Islet of Langerhans (tissue), 1 donor: ENCODE measurements at regions not wholly inside any gene's neighbourhood (a gene's known extent, or its start where the extent isn't known, plus 50 kb on each side); places are given as distances from the start of the nearest gene placed in this dataset.

Source experiments
- FAIRE-seq: peaks from one replicate; lab custom pipeline; 2011; peaks lifted over from hg19 to GRCh38; lab: Jason Lieb, UNC

DNA sequence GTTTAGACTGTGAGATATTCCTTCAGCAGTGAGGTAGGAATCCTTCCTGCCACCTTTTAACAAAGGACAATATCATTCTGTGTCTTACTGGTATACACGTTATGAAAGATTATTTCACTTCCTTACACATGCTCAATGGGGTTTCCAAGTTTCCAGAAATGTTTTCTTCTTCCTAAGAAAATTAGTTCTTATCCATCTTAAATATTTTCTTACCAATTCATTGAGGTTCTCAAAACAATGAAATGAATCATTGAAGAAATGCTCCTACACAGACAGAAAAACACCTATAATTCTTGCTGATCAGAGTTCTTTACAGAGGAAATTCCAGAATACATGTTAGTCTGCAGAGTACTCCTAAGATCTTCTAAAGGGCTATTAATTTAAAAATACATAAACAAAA is 51.4 kb upstream of the SEC61G start:
- no peak for FAIRE-seq

DNA sequence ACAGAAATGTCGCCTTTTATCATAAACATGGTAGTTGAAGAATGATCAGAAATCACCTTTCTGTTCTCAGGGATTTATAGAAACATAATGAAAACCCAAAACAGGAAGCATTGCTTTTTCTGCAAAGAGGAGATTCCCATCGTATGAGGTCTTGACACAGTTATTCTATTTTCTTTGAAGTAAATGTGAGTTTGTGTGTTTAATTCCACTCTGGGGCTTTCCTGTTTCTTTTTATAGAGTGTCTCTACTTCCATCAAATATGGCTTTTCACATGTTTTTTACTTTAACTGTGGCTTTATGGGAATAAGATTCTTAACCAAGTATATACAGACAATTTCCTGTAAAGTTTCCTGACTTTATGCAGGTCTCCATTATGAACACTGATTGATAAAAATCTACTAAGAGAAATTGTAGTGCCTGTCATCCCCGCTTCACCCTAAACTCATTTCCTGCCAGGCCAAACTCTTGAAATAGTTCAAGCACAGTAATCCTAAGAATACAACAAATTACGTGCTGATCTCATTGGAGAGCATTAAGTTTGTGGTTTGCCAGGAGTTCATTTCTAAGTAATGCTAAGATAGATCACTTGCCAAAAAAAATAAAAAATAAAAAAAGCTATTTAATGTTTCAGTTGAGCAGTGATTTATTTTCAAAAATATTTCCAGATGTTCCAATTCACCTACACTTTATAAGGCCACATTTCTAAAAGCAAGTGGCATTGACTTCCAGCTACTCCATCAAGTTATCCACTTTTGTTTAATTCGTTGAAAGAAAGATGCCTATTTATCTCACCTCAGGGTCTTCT is 52.2 kb upstream of the SEC61G start:
- FAIRE-seq: no peak

DNA sequence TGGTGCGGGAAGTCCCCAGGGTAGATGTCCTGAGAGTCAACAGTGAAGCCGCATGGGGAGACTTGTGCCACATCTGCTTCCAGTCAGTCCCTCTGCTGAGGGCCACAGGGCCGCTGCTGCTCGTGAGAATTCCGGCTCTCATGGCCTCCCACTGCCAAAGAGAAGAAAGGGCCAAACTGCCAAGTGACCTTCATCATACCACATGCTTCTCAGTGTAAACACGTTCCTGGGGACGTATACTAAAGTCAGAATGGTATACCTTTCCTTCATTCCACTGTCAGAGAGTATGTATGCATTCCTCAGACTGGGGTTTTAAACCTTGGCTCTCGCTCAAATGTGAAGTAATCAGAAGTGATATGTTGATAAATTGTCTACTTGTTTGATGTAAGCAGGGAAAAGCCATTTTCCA is 52.8 kb upstream of the SEC61G start:
- FAIRE-seq: no peak

GRCh38 chr7:54812756-54813322 is 53.8 kb upstream of the SEC61G start:
- FAIRE-seq: no peak

GRCh38 chr7:54813398-54813797 is 54.4 kb upstream of the SEC61G start:
- FAIRE-seq: no peak

GRCh38 chr7:54814401-54814800 is 55.4 kb upstream of the SEC61G start:
- no peak for FAIRE-seq

DNA sequence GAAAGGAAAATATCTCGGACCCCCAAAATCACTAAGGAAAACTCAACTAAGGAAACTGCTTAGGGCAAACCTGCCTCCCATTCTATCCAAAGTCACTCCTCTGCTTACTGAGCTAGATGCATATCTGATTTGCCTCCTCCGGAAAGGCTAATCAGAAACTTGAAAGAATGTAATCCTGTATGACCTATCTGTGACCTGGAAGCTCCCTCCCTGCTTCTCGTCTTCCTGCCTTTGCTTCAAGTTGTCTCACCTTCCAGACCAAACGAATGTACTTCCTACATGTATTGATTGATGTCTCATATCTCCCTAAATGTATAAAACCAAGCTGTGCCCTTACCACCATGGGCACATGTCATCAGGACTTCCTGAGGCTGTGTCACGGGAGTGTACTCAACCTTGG is 58.1 kb upstream of the SEC61G start:
- FAIRE-seq: no peak

- no peak for FAIRE-seq
These were observed 64.8 kb upstream of the SEC61G start for GRCh38 chr7:54823776-54824175.

GRCh38 chr7:54824655-54825054 is 65.6 kb upstream of the SEC61G start:
- no peak for FAIRE-seq

- no peak for FAIRE-seq
These were observed 66.4 kb upstream of the SEC61G start for GRCh38 chr7:54825368-54825767.

DNA sequence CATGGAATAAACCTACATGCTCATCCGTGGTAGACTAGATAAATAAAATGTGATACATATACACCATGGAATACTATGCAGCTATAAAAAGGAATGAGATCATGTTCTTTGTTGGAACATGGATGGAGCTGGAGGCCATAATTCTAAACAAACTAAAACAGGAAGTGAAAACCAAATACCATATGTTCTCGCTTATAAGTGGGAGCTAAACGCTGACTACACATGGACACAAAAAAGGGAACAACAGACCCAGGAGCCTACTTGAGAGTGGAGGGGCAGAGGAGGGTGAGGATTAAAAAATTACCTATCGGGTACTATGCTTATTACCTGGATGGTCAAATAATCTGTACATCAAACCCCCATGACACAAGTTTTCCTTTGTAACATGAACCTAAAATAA is 68.7 kb upstream of the SEC61G start:
- no peak for FAIRE-seq

GRCh38 chr7:54831046-54831643 is 72.1 kb upstream of the SEC61G start:
- no peak for FAIRE-seq

DNA sequence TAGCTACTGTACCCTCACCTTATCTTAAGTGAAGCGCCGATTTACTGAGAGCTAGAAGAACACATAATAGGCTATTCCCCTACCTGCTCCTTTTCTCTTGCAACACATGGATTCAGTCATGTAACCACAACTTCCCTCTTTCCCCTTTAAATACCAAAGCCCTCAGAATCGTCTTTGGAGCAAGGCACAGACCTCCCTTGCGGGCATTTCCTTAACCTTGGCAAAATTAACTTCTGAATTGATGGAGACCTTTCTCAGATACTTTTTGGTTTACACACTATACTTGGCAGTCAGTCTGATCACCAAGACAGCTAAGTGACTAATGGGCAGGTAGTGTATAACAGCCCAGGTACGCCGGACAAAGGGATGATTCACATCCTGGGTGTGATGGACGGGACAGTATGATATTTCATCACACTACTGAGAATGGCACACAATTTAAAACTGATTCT is 72.7 kb upstream of the SEC61G start:
- FAIRE-seq: no peak

GRCh38 chr7:54833001-54833467 is 74.0 kb upstream of the SEC61G start:
- FAIRE-seq: no peak

GRCh38 chr7:54837168-54837567 is 78.2 kb upstream of the SEC61G start:
- no peak for FAIRE-seq

- no peak for FAIRE-seq
These were observed 78.8 kb upstream of the SEC61G start for GRCh38 chr7:54837761-54838160.

GRCh38 chr7:54838175-54838910 is 79.3 kb upstream of the SEC61G start:
- FAIRE-seq: no peak

GRCh38 chr7:54839575-54840213 is 80.7 kb upstream of the SEC61G start:
- FAIRE-seq: no peak

- FAIRE-seq: no peak
These were observed 83.0 kb upstream of the SEC61G start for GRCh38 chr7:54841772-54842697.

GRCh38 chr7:54843841-54844355 is 84.9 kb upstream of the SEC61G start:
- FAIRE-seq: no peak

GRCh38 chr7:54846273-54846672 is 87.3 kb upstream of the SEC61G start:
- no peak for FAIRE-seq
